Caco-2 (cell line): ENCODE measurements at regions not wholly inside any gene's neighbourhood (a gene's known extent, or its start where the extent isn't known, plus 50 kb on each side); places are given as distances from the start of the nearest gene placed in this dataset.

Experiments
- BruUV-seq: library from RNA; stranded (reverse); fragments of 400-500 nt; replicated peaks from 2 replicates; lab custom pipeline; 2021; lab: Mats Ljungman, UMichigan
- CTCF ChIA-PET: fragments of 300-600 bp; sonication (Branson Sonifier 250); formaldehyde crosslinking; loops from one replicate; lab custom pipeline; 2022; ENCODE audit warnings: antibody characterized with exemption; lab: Charles Lee
- POLR2A ChIA-PET: fragments of 300-600 bp; sonication (Branson Sonifier 250); formaldehyde crosslinking; loops from one replicate; lab custom pipeline; 2022; ENCODE audit warnings: antibody characterized with exemption; lab: Charles Lee
- DNase-seq, 2 experiments: peaks; one replicate each; pipeline versions ENCODE4 v3.0.0 to v3.0.0-alpha.2; 2020 to 2022
- H3K27me3 ChIP-seq: replicated peaks from 2 replicates; pipeline ENCODE4 v1.6.0; 2011; ENCODE audit warnings: low read length; ENCODE audit not compliant: control insufficient read depth, insufficient read depth
- H3K36me3 ChIP-seq: 2 replicates; pipeline ENCODE4 v1.5.1; 2011; ENCODE audit warnings: low read length; ENCODE audit not compliant: control insufficient read depth, insufficient read depth
- H3K4me1 ChIP-seq: fragments of 250-450 bp; sonication (Bioruptor Pico); 2 replicates; pipeline ENCODE4 v1.5.1; 2020; ENCODE audit warnings: mild to moderate bottlenecking
- H3K4me3 ChIP-seq: 2 replicates; pipeline ENCODE4 v1.5.1; 2011; ENCODE audit warnings: low read depth, mild to moderate bottlenecking, control low read depth, low read length
- H3K9me3 ChIP-seq: fragments of 250-450 bp; sonication (Bioruptor Pico); 2 replicates; pipeline ENCODE4 v1.5.1; 2020; ENCODE audit warnings: mild to moderate bottlenecking, moderate library complexity
- H3K27ac Mint-ChIP-seq: one replicate; pipeline ENCODE4 v1.8.0; 2022; ENCODE audit warnings: mixed read lengths; ENCODE audit not compliant: unreplicated experiment
- H3K27me3 Mint-ChIP-seq: one replicate; pipeline ENCODE4 v1.8.0; 2022; ENCODE audit warnings: mixed read lengths; ENCODE audit not compliant: insufficient read depth, unreplicated experiment
- H3K36me3 Mint-ChIP-seq: one replicate; pipeline ENCODE4 v1.8.0; 2022; ENCODE audit warnings: mild to moderate bottlenecking, mixed read lengths; ENCODE audit not compliant: insufficient read depth, unreplicated experiment
- H3K4me1 Mint-ChIP-seq: one replicate; pipeline ENCODE4 v1.8.0; 2022; ENCODE audit warnings: low read depth, mixed read lengths; ENCODE audit not compliant: unreplicated experiment
- H3K4me3 Mint-ChIP-seq: one replicate; pipeline ENCODE4 v1.8.0; 2022; ENCODE audit warnings: mild to moderate bottlenecking, moderate library complexity, mixed read lengths; ENCODE audit not compliant: unreplicated experiment
- H3K9me3 Mint-ChIP-seq: one replicate; pipeline ENCODE4 v1.8.0; 2022; ENCODE audit warnings: mixed read lengths; ENCODE audit not compliant: unreplicated experiment
- CTCF ChIP-seq, 2 experiments: fragments of 200-600 bp in 1 of 2; IDR thresholded peaks; 1 replicate in 1 of 2; 2 replicates in 1 of 2; pipeline versions ENCODE4 v1.5.1 to v1.8.0; 2011 to 2022; ENCODE audit warnings: antibody characterized with exemption in 1 of 2, control low read depth in 1 of 2, inconsistent platforms in 1 of 2, low read depth in 1 of 2, low read length in 1 of 2, mild to moderate bottlenecking in 1 of 2, moderate library complexity in 1 of 2; ENCODE audit not compliant: insufficient read depth in 1 of 2, severe bottlenecking in 1 of 2, unreplicated experiment in 1 of 2
- intact Hi-C: fragments of 100-400 bp; cut with micrococcal nuclease; formaldehyde crosslinking; loops from one replicate; pipeline ENCODE4 v1.10.0; 2022; ENCODE audit not compliant: unreplicated experiment

DNA sequence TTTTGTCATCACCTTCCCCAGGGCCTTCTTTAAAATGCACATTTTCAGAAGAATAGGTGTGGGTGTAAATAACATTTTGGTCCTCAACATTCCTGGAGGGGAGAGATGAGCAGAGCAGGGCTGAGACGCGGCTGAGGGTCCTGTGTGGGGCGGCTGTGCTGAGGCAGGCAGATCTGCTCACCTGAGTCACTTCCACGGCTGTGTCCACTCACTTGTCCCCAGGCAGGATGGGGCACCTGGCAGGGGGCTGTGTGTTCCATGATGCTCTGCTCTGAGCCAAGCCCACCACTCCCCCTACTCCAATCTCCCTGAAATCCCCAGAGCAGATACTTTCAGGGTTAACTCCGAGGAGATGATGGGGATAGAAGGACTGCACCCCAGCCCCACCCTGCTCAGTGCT lies 93.8 kb downstream of the GLRX3 start:
- no peak overlapping the region for H3K4me3 Mint-ChIP-seq
- Histone ChIP-seq H3K4me1 (no peaks in the 10 kb centered on the region), H3K4me3 (no peak overlapping the region), H3K9me3 (peaks cover 7% of the 10 kb centered on the region; the same call in 1 of the 2 replicates), H3K36me3 (no peaks in the 10 kb centered on the region), H3K27me3 (no peaks in the 10 kb centered on the region)
- peaks cover 30% of the 10 kb centered on the region for H3K9me3 Mint-ChIP-seq
- TF ChIP-seq CTCF (IDR thresholded peaks at IDR 0.05; ENCODE audit: insufficient read depth in 1 of 2, low read depth in 1 of 2, low read length in 1 of 2, severe bottlenecking in 1 of 2, unreplicated experiment in 1 of 2): no peak
- peaks cover 8% of the 10 kb centered on the region for H3K36me3 Mint-ChIP-seq
- intact Hi-C loops: no loop called here
- no peaks in the 10 kb centered on the region for H3K4me1 Mint-ChIP-seq
- peaks cover 9% of the 10 kb centered on the region for H3K27me3 Mint-ChIP-seq
- ChIA-PET CTCF (no interaction called here), POLR2A (no interaction called here)
- no peak for DNase-seq
- BruUV-seq: no TSS peak
- no peak overlapping the region for H3K27ac Mint-ChIP-seq

DNA sequence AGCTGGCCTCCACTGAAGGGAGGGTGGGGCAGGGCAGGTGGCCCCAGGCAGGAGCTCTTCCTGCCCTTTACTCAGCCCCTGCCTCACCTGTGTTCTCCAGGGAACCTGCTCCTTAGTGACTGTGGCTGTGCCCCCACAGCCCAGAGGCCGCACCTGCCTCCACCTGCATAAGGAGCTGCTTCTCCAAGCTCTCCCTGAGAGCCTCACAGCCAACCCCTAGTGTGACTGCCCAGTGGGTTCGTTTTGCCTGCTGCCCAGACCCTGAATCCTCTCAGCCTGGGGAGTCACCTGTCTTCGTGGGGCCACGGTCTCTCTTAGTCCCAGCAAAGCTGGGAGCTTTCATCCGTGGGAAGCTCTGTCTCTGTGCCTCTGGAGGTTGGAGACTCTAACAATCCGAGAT lies 94.4 kb downstream of the GLRX3 start:
- BruUV-seq: no TSS peak
- intact Hi-C loops: no loop called here
- H3K9me3 Mint-ChIP-seq: peaks cover 30% of the 10 kb centered on the region
- no peak for DNase-seq
- Histone ChIP-seq H3K27me3 (no peaks in the 10 kb centered on the region), H3K36me3 (no peaks in the 10 kb centered on the region), H3K4me1 (no peaks in the 10 kb centered on the region), H3K4me3 (no peak overlapping the region), H3K9me3 (peaks cover 7% of the 10 kb centered on the region; the same call in 1 of the 2 replicates)
- H3K27ac Mint-ChIP-seq: no peak overlapping the region
- H3K36me3 Mint-ChIP-seq: peaks cover 8% of the 10 kb centered on the region
- TF ChIP-seq CTCF (IDR thresholded peaks at IDR 0.05; ENCODE audit: insufficient read depth in 1 of 2, low read depth in 1 of 2, low read length in 1 of 2, severe bottlenecking in 1 of 2, unreplicated experiment in 1 of 2): no peak
- no peak overlapping the region for H3K4me3 Mint-ChIP-seq
- ChIA-PET CTCF (no interaction called here), POLR2A (no interaction called here)
- H3K27me3 Mint-ChIP-seq: peaks cover 9% of the 10 kb centered on the region
- no peaks in the 10 kb centered on the region for H3K4me1 Mint-ChIP-seq

GRCh38 chr10:130231251-130231741 lies 95.1 kb downstream of the GLRX3 start:
- Mint-ChIP-seq H3K27me3 (peaks cover 9% of the 10 kb centered on the region), H3K9me3 (peaks cover 28% of the 10 kb centered on the region), H3K27ac (no peak overlapping the region), H3K4me1 (no peaks in the 10 kb centered on the region), H3K36me3 (peaks cover 8% of the 10 kb centered on the region), H3K4me3 (no peak overlapping the region)
- POLR2A ChIA-PET: no interaction called here
- intact Hi-C loops: no loop called here
- TF ChIP-seq CTCF (IDR thresholded peaks at IDR 0.05; ENCODE audit: insufficient read depth in 1 of 2, low read depth in 1 of 2, low read length in 1 of 2, severe bottlenecking in 1 of 2, unreplicated experiment in 1 of 2): no peak
- H3K36me3 ChIP-seq: no peaks in the 10 kb centered on the region
- peaks cover 7% of the 10 kb centered on the region; the same call in 1 of the 2 replicates for H3K9me3 ChIP-seq
- no TSS peak for BruUV-seq
- no peaks in the 10 kb centered on the region for H3K4me1 ChIP-seq
- no peaks in the 10 kb centered on the region for H3K27me3 ChIP-seq
- CTCF ChIA-PET: no interaction called here
- DNase-seq: no peak
- no peak overlapping the region for H3K4me3 ChIP-seq
